Calu3 (cell line): ENCODE measurements at regions not wholly inside any gene's neighbourhood (a gene's known extent, or its start where the extent isn't known, plus 50 kb on each side); places are given as distances from the start of the nearest gene placed in this dataset.

Experiments used
- BruUV-seq: library from RNA; stranded (reverse); fragments of 400-500 nt; replicated peaks from 2 replicates; lab custom pipeline; 2021; lab: Mats Ljungman, UMichigan
- CTCF ChIA-PET: fragments of 300-600 bp; sonication (Branson Sonifier 250); formaldehyde crosslinking; loops from one replicate; lab custom pipeline; 2022; ENCODE audit warnings: antibody characterized with exemption; lab: Charles Lee
- DNase-seq: peaks from one replicate; pipeline ENCODE4 v3.0.0; 2022
- H3K27ac Mint-ChIP-seq: one replicate; pipeline ENCODE4 v1.8.0; 2022; ENCODE audit warnings: mixed read lengths; ENCODE audit not compliant: unreplicated experiment
- H3K27me3 Mint-ChIP-seq: one replicate; pipeline ENCODE4 v1.8.0; 2022; ENCODE audit warnings: mixed read lengths; ENCODE audit not compliant: unreplicated experiment
- H3K36me3 Mint-ChIP-seq: one replicate; pipeline ENCODE4 v1.8.0; 2022; ENCODE audit warnings: mild to moderate bottlenecking, moderate library complexity, mixed read lengths; ENCODE audit not compliant: insufficient read depth, unreplicated experiment
- H3K4me1 Mint-ChIP-seq: one replicate; pipeline ENCODE4 v1.8.0; 2022; ENCODE audit warnings: mild to moderate bottlenecking, low read depth, mixed read lengths; ENCODE audit not compliant: unreplicated experiment
- H3K4me3 Mint-ChIP-seq: one replicate; pipeline ENCODE4 v1.8.0; 2022; ENCODE audit warnings: mild to moderate bottlenecking, low read depth, moderate library complexity, mixed read lengths; ENCODE audit not compliant: unreplicated experiment
- H3K9me3 Mint-ChIP-seq: one replicate; pipeline ENCODE4 v1.8.0; 2022; ENCODE audit warnings: low read depth, mixed read lengths; ENCODE audit not compliant: unreplicated experiment
- CTCF ChIP-seq: fragments of 200-600 bp; IDR thresholded peaks from one replicate; pipeline ENCODE4 v1.8.0; 2022; ENCODE audit warnings: antibody characterized with exemption; ENCODE audit not compliant: unreplicated experiment
- intact Hi-C: fragments of 100-400 bp; cut with micrococcal nuclease; formaldehyde crosslinking; loops from one replicate; pipeline ENCODE4 v1.10.0; 2022; ENCODE audit not compliant: unreplicated experiment

- Mint-ChIP-seq H3K36me3 (no peaks in the 10 kb centered on the region), H3K9me3 (no peaks in the 10 kb centered on the region), H3K27ac (no peak overlapping the region), H3K4me3 (no peak overlapping the region), H3K27me3 (no peaks in the 10 kb centered on the region), H3K4me1 (no peaks in the 10 kb centered on the region)
- DNase-seq, result no peak
- intact Hi-C loops, result no loop called here
- BruUV-seq, result no TSS peak
- TF ChIP-seq CTCF, result no peak
- CTCF ChIA-PET, result no interaction called here
Measured at GRCh38 chr6:147833607-147834006, 325.1 kb downstream of the SAMD5 start.

- H3K36me3 Mint-ChIP-seq, result no peaks in the 10 kb centered on the region
- CTCF ChIA-PET, result no interaction called here
- H3K9me3 Mint-ChIP-seq, result no peaks in the 10 kb centered on the region
- no peaks in the 10 kb centered on the region for H3K4me1 Mint-ChIP-seq
- TF ChIP-seq CTCF, result no peak
- intact Hi-C loops, result no loop called here
- no peaks in the 10 kb centered on the region for H3K27me3 Mint-ChIP-seq
- no peak overlapping the region for H3K4me3 Mint-ChIP-seq
- no TSS peak for BruUV-seq
- H3K27ac Mint-ChIP-seq, result no peak overlapping the region
- DNase-seq, result no peak
Measured at GRCh38 chr6:147834084-147834776, 325.7 kb downstream of the SAMD5 start.

- no peak for DNase-seq
- Mint-ChIP-seq H3K27me3 (no peaks in the 10 kb centered on the region), H3K36me3 (no peaks in the 10 kb centered on the region), H3K27ac (no peak overlapping the region), H3K4me1 (no peaks in the 10 kb centered on the region), H3K4me3 (no peak overlapping the region), H3K9me3 (no peaks in the 10 kb centered on the region)
- TF ChIP-seq CTCF, result no peak
- no TSS peak for BruUV-seq
- intact Hi-C loops, result no loop called here
- CTCF ChIA-PET, result interaction anchor here (0.6 kb wide), 1 partner anchor 348 kb away, joined by 4 read pairs; no protein-coding TSS in a partner anchor
Measured at GRCh38 chr6:147837540-147837939, 329.1 kb downstream of the SAMD5 start.

- no peak for TF ChIP-seq CTCF
- Mint-ChIP-seq H3K27me3 (no peaks in the 10 kb centered on the region), H3K9me3 (no peaks in the 10 kb centered on the region), H3K4me1 (no peaks in the 10 kb centered on the region), H3K27ac (no peak overlapping the region), H3K36me3 (no peaks in the 10 kb centered on the region), H3K4me3 (no peak overlapping the region)
- no peak for DNase-seq
- BruUV-seq, result no TSS peak
- CTCF ChIA-PET, result no interaction called here
- intact Hi-C loops, result no loop called here
Measured at GRCh38 chr6:147839708-147840610, 331.5 kb downstream of the SAMD5 start.
